Caco-2 (cell line): ENCODE measurements at regions not wholly inside any gene's neighbourhood (a gene's known extent, or its start where the extent isn't known, plus 50 kb on each side); places are given as distances from the start of the nearest gene placed in this dataset.

Experiments used
- BruUV-seq: library from RNA; stranded (reverse); fragments of 400-500 nt; replicated peaks from 2 replicates; lab custom pipeline; 2021; lab: Mats Ljungman, UMichigan
- CTCF ChIA-PET: fragments of 300-600 bp; sonication (Branson Sonifier 250); formaldehyde crosslinking; loops from one replicate; lab custom pipeline; 2022; ENCODE audit warnings: antibody characterized with exemption; lab: Charles Lee
- POLR2A ChIA-PET: fragments of 300-600 bp; sonication (Branson Sonifier 250); formaldehyde crosslinking; loops from one replicate; lab custom pipeline; 2022; ENCODE audit warnings: antibody characterized with exemption; lab: Charles Lee
- DNase-seq, 2 experiments: peaks; one replicate each; pipeline versions ENCODE4 v3.0.0 to v3.0.0-alpha.2; 2020 to 2022
- H3K27me3 ChIP-seq: replicated peaks from 2 replicates; pipeline ENCODE4 v1.6.0; 2011; ENCODE audit warnings: low read length; ENCODE audit not compliant: control insufficient read depth, insufficient read depth
- H3K36me3 ChIP-seq: 2 replicates; pipeline ENCODE4 v1.5.1; 2011; ENCODE audit warnings: low read length; ENCODE audit not compliant: control insufficient read depth, insufficient read depth
- H3K4me1 ChIP-seq: fragments of 250-450 bp; sonication (Bioruptor Pico); 2 replicates; pipeline ENCODE4 v1.5.1; 2020; ENCODE audit warnings: mild to moderate bottlenecking
- H3K4me3 ChIP-seq: 2 replicates; pipeline ENCODE4 v1.5.1; 2011; ENCODE audit warnings: low read depth, mild to moderate bottlenecking, control low read depth, low read length
- H3K9me3 ChIP-seq: fragments of 250-450 bp; sonication (Bioruptor Pico); 2 replicates; pipeline ENCODE4 v1.5.1; 2020; ENCODE audit warnings: mild to moderate bottlenecking, moderate library complexity
- H3K27ac Mint-ChIP-seq: one replicate; pipeline ENCODE4 v1.8.0; 2022; ENCODE audit warnings: mixed read lengths; ENCODE audit not compliant: unreplicated experiment
- H3K27me3 Mint-ChIP-seq: one replicate; pipeline ENCODE4 v1.8.0; 2022; ENCODE audit warnings: mixed read lengths; ENCODE audit not compliant: insufficient read depth, unreplicated experiment
- H3K36me3 Mint-ChIP-seq: one replicate; pipeline ENCODE4 v1.8.0; 2022; ENCODE audit warnings: mild to moderate bottlenecking, mixed read lengths; ENCODE audit not compliant: insufficient read depth, unreplicated experiment
- H3K4me1 Mint-ChIP-seq: one replicate; pipeline ENCODE4 v1.8.0; 2022; ENCODE audit warnings: low read depth, mixed read lengths; ENCODE audit not compliant: unreplicated experiment
- H3K4me3 Mint-ChIP-seq: one replicate; pipeline ENCODE4 v1.8.0; 2022; ENCODE audit warnings: mild to moderate bottlenecking, moderate library complexity, mixed read lengths; ENCODE audit not compliant: unreplicated experiment
- H3K9me3 Mint-ChIP-seq: one replicate; pipeline ENCODE4 v1.8.0; 2022; ENCODE audit warnings: mixed read lengths; ENCODE audit not compliant: unreplicated experiment
- intact Hi-C: fragments of 100-400 bp; cut with micrococcal nuclease; formaldehyde crosslinking; loops from one replicate; pipeline ENCODE4 v1.10.0; 2022; ENCODE audit not compliant: unreplicated experiment
- TF ChIP-seq, protein P1 (sequence below), 2 experiments: fragments of 200-600 bp in 1 of 2; IDR thresholded peaks; 1 replicate in 1 of 2; 2 replicates in 1 of 2; pipeline versions ENCODE4 v1.5.1 to v1.8.0; 2011 to 2022; ENCODE audit warnings: antibody characterized with exemption in 1 of 2, control low read depth in 1 of 2, inconsistent platforms in 1 of 2, low read depth in 1 of 2, low read length in 1 of 2, mild to moderate bottlenecking in 1 of 2, moderate library complexity in 1 of 2; ENCODE audit not compliant: insufficient read depth in 1 of 2, severe bottlenecking in 1 of 2, unreplicated experiment in 1 of 2

DNA sequence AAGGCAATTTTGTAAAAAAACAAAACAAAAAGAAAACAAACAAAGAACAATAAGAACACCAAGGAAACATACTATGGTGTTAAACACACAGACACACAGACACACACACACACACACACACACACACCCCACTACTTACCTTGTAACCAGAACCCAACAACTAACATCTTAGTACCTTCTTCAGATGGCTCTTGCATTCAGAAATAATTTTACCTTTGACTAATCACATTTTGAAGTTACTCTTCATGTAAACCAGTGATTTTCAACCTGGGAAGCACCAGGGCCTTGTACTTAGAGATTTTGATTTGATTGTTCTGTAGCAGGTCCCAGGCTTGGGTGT is 87.5 kb downstream of the AQP4 start:
- Mint-ChIP-seq H3K4me3 (no peak overlapping the region), H3K9me3 (no peaks in the 10 kb centered on the region), H3K27ac (no peak overlapping the region), H3K4me1 (no peaks in the 10 kb centered on the region), H3K36me3 (no peaks in the 10 kb centered on the region), H3K27me3 (peaks cover 10% of the 10 kb centered on the region)
- Histone ChIP-seq H3K36me3 (no peaks in the 10 kb centered on the region), H3K4me1 (no peaks in the 10 kb centered on the region), H3K4me3 (no peak overlapping the region), H3K27me3 (no peaks in the 10 kb centered on the region), H3K9me3 (no peaks in the 10 kb centered on the region)
- intact Hi-C loops = no loop called here
- BruUV-seq = no TSS peak
- ChIA-PET CTCF (no interaction called here), POLR2A (no interaction called here)
- DNase-seq = no peak
- TF ChIP-seq, protein P1, sequence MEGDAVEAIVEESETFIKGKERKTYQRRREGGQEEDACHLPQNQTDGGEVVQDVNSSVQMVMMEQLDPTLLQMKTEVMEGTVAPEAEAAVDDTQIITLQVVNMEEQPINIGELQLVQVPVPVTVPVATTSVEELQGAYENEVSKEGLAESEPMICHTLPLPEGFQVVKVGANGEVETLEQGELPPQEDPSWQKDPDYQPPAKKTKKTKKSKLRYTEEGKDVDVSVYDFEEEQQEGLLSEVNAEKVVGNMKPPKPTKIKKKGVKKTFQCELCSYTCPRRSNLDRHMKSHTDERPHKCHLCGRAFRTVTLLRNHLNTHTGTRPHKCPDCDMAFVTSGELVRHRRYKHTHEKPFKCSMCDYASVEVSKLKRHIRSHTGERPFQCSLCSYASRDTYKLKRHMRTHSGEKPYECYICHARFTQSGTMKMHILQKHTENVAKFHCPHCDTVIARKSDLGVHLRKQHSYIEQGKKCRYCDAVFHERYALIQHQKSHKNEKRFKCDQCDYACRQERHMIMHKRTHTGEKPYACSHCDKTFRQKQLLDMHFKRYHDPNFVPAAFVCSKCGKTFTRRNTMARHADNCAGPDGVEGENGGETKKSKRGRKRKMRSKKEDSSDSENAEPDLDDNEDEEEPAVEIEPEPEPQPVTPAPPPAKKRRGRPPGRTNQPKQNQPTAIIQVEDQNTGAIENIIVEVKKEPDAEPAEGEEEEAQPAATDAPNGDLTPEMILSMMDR (IDR thresholded peaks at IDR 0.05; ENCODE audit: insufficient read depth in 1 of 2, low read depth in 1 of 2, low read length in 1 of 2, severe bottlenecking in 1 of 2, unreplicated experiment in 1 of 2) = no peak

- intact Hi-C loops = no loop called here
- Mint-ChIP-seq H3K4me1 (no peaks in the 10 kb centered on the region), H3K4me3 (no peak overlapping the region), H3K9me3 (no peaks in the 10 kb centered on the region), H3K36me3 (no peaks in the 10 kb centered on the region), H3K27me3 (peaks cover 10% of the 10 kb centered on the region), H3K27ac (no peak overlapping the region)
- BruUV-seq = no TSS peak
- Histone ChIP-seq H3K9me3 (no peaks in the 10 kb centered on the region), H3K4me3 (no peak overlapping the region), H3K4me1 (no peaks in the 10 kb centered on the region), H3K36me3 (no peaks in the 10 kb centered on the region), H3K27me3 (no peaks in the 10 kb centered on the region)
- ChIA-PET POLR2A (no interaction called here), CTCF (no interaction called here)
- TF ChIP-seq, protein P1 (IDR thresholded peaks at IDR 0.05; ENCODE audit: insufficient read depth in 1 of 2, low read depth in 1 of 2, low read length in 1 of 2, severe bottlenecking in 1 of 2, unreplicated experiment in 1 of 2) = no peak
- DNase-seq = no peak
These were observed 88.0 kb downstream of the AQP4 start for GRCh38 chr18:26777351-26778053.

GRCh38 chr18:26772691-26773090 is 92.8 kb downstream of the AQP4 start:
- Mint-ChIP-seq H3K36me3 (no peaks in the 10 kb centered on the region), H3K4me3 (no peak overlapping the region), H3K9me3 (no peaks in the 10 kb centered on the region), H3K4me1 (no peaks in the 10 kb centered on the region), H3K27me3 (peaks cover 4% of the 10 kb centered on the region), H3K27ac (no peak overlapping the region)
- POLR2A ChIA-PET = no interaction called here
- Histone ChIP-seq H3K27me3 (no peaks in the 10 kb centered on the region), H3K4me1 (no peaks in the 10 kb centered on the region), H3K9me3 (no peaks in the 10 kb centered on the region), H3K4me3 (no peak overlapping the region), H3K36me3 (no peaks in the 10 kb centered on the region)
- no TSS peak for BruUV-seq
- TF ChIP-seq, protein P1 (IDR thresholded peaks at IDR 0.05; ENCODE audit: insufficient read depth in 1 of 2, low read depth in 1 of 2, low read length in 1 of 2, severe bottlenecking in 1 of 2, unreplicated experiment in 1 of 2) = no peak
- CTCF ChIA-PET = no interaction called here
- DNase-seq = no peak
- intact Hi-C loops = no loop called here
